Fibroblast of villous mesenchyme (primary cell): ENCODE measurements at regions not wholly inside any gene's neighbourhood (a gene's known extent, or its start where the extent isn't known, plus 50 kb on each side); places are given as distances from the start of the nearest gene placed in this dataset.

Source experiments
- DNase-seq: peaks from one replicate; pipeline ENCODE4 v3.0.0-alpha.2; 2010; ENCODE audit warnings: low read depth
- H3K4me3 ChIP-seq: 2 replicates; pipeline ENCODE4 v1.5.1; 2011; ENCODE audit warnings: low read depth, mild to moderate bottlenecking, low read length
- TF ChIP-seq, protein P1 (sequence below): IDR thresholded peaks from 2 replicates; pipeline ENCODE4 v1.5.1; 2012; ENCODE audit warnings: low read depth, mild to moderate bottlenecking, low read length; ENCODE audit not compliant: insufficient read depth

DNA sequence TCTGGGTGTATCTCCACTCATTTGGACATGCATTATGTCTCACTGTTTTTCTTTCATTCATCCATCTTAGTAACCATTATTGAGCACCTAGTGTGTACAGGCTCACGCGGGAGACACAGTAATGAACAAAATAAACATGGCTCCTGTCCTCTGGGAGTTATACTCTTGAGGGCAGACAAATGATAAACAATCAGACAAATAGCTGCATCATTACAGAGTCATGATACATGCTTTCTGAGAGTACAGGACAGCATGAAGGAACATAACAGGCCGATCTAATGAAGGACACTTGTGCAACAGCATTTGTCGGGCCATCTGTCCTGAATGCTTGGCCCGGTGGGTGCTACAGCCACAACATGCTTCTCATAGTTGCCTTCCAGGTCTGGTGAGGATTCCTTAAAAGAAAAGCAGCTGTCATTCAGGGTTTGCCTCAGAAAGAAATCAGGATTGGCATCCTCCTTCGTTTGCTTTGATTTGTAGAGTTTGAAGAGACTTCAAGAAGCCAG is 77.2 kb upstream of the EGLN3 start:
- DNase-seq = no peak
- no peak overlapping the region for H3K4me3 ChIP-seq
- TF ChIP-seq, protein P1, sequence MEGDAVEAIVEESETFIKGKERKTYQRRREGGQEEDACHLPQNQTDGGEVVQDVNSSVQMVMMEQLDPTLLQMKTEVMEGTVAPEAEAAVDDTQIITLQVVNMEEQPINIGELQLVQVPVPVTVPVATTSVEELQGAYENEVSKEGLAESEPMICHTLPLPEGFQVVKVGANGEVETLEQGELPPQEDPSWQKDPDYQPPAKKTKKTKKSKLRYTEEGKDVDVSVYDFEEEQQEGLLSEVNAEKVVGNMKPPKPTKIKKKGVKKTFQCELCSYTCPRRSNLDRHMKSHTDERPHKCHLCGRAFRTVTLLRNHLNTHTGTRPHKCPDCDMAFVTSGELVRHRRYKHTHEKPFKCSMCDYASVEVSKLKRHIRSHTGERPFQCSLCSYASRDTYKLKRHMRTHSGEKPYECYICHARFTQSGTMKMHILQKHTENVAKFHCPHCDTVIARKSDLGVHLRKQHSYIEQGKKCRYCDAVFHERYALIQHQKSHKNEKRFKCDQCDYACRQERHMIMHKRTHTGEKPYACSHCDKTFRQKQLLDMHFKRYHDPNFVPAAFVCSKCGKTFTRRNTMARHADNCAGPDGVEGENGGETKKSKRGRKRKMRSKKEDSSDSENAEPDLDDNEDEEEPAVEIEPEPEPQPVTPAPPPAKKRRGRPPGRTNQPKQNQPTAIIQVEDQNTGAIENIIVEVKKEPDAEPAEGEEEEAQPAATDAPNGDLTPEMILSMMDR = no peak

DNA sequence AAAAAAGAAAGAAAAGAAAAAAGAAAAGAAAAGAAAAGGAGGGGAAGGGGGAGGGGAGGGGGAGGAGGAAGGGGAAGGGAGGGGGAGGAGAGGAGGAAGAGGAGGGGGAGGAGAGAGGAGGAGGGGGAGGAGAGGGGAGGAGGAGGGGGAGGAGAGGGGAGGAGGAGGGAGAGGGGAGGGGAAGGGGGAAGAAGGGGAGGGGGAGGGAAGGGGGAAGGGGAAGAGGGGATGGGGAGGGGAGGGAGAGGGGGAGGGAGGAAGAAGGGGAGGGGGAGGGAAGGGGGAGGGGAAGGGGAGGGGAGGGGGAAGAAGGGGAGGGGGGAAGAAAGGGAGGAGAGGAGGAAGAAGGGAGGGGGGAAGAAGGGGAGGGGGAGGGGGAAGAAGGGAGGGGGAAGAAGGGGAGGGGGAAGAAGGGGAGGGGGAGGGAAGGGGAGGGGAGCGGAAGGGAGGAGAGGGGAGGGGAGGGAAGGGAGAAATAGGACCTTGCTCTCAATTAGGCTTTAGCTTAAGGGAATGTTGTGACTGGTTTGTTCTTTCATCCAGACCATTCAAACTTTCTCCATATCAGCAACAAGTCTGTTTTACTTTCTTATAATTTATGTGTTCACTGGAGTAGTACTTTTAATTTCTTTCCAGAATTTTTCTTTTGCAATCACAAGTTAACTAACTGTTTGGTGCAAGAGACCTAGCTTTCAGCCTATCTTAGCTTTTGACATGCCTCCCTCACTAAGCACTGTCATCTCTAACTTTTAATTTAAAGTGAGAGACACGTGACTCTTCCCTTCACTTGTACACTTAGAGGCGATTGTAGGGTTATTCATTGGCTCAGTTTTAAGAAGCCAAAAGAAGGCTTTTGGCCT is 76.5 kb upstream of the EGLN3 start:
- DNase-seq = no peak
- H3K4me3 ChIP-seq = no peak overlapping the region
- TF ChIP-seq, protein P1 = no peak

- H3K4me3 ChIP-seq = no peak overlapping the region
- no peak for DNase-seq
- TF ChIP-seq, protein P1 = no peak
Measured at GRCh38 chr14:34025325-34026017, 74.6 kb upstream of the EGLN3 start.

- no peak overlapping the region for H3K4me3 ChIP-seq
- no peak for DNase-seq
- TF ChIP-seq, protein P1 = no peak
Measured at GRCh38 chr14:34024768-34025144, 73.9 kb upstream of the EGLN3 start.

GRCh38 chr14:34023824-34024767 is 73.2 kb upstream of the EGLN3 start:
- TF ChIP-seq, protein P1 = no peak
- no peak overlapping the region for H3K4me3 ChIP-seq
- DNase-seq = no peak

GRCh38 chr14:34021096-34021495 is 70.2 kb upstream of the EGLN3 start:
- TF ChIP-seq, protein P1 = no peak
- no peak overlapping the region for H3K4me3 ChIP-seq
- no peak for DNase-seq
